ENCODE measurements at regions not wholly inside any gene's neighbourhood (a gene's known extent, or its start where the extent isn't known, plus 50 kb on each side); places are given as distances from the start of the nearest gene placed in this dataset.

DNA sequence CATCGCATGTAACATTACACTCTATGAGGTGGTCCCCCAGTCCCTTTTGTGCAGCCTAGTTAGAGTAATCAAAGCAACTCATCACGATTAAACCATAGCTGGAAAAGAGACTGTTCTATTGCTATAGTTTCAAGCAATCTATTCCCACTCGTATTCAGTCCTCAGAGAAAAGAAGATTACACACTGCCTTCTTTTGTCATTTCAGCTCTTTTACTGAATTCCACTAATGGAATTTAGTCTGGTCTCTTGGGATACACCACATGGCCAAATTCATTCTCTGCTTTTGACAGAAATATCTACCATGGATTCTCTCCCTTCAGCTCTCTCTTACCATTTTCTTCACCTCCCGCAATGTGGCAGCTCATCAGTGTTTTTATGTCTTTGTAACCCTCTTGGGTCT is 108.9 kb upstream of the HDAC9 start:
- POLR2A ChIA-PET, result interaction anchor here (0.6 kb wide), 1 partner anchor 1382 kb away, joined by 3 read pairs; no protein-coding TSS in a partner anchor
- DNase-seq (ENCODE audit: low read depth in 1 of 2, low spot score in 1 of 2) (no peak), ATAC-seq (no peak), FAIRE-seq (no peak)
- CTCF ChIA-PET, result no interaction called here
- Histone ChIP-seq H3K4me1 (no peaks in the 10 kb centered on the region), H3K9me3 (no peaks in the 10 kb centered on the region), H3K27ac (no peak overlapping the region), H3K4me3 (no peak overlapping the region), H3K4me2 (no peak overlapping the region)
- 68% methylated on average over 4 of the region's 4 CpGs for WGBS (ENCODE audit: missing lambda C conversion rate)
- TF ChIP-seq FOXS1 (CRISPR knock-in tag; IDR thresholded peaks at IDR 0.05), result no peak
- no peak for TF ChIP-seq FOSL2 (IDR thresholded peaks at IDR 0.05)
- no peak for TF ChIP-seq FOSL2 (CRISPR knock-in tag; IDR thresholded peaks at IDR 0.05)
- no peak for TF ChIP-seq CBX8 (IDR thresholded peaks at IDR 0.05)
- TF ChIP-seq MAZ (IDR thresholded peaks at IDR 0.05; ENCODE audit: borderline replicate concordance, low read depth, low read length), result no peak
- no peak for TF ChIP-seq MAFK (IDR thresholded peaks at IDR 0.05; ENCODE audit: partially characterized antibody)
- TF ChIP-seq NR3C1 (IDR thresholded peaks at IDR 0.05), result no peak
- no peak for TF ChIP-seq RCOR1 (IDR thresholded peaks at IDR 0.05; ENCODE audit: low read depth, low read length)

DNA sequence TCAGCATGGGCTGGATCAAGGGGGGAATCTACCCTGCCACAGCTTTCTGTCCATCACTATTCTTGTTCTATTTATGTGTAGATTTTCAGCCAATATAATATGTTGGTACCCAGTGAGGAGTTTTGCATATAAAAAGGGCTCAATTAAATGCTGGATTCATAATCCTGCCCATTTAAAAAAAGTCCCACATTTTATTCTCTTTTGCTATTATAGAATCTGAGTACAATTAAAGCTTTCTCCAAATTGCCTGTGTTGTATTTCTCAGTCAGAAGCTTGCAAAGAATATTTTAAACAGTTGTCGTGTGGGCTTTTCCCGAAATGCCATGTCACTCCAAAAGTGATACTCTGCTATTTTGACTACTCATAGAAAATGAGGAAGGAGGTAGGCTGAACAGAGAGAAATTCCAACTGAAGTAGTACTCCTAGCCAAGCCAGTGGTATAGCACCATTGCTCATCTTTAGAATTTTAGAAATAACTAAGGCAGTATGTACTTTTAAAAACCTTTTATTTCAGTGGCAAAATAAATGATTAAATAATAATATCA is 108.3 kb upstream of the HDAC9 start:
- Histone ChIP-seq H3K4me1 (no peaks in the 10 kb centered on the region), H3K9me3 (no peaks in the 10 kb centered on the region), H3K4me3 (no peak overlapping the region), H3K4me2 (no peak overlapping the region), H3K27ac (no peak overlapping the region)
- TF ChIP-seq, protein P1, sequence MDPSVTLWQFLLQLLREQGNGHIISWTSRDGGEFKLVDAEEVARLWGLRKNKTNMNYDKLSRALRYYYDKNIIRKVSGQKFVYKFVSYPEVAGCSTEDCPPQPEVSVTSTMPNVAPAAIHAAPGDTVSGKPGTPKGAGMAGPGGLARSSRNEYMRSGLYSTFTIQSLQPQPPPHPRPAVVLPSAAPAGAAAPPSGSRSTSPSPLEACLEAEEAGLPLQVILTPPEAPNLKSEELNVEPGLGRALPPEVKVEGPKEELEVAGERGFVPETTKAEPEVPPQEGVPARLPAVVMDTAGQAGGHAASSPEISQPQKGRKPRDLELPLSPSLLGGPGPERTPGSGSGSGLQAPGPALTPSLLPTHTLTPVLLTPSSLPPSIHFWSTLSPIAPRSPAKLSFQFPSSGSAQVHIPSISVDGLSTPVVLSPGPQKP (IDR thresholded peaks at IDR 0.05; ENCODE audit: low read depth, low read length), result no peak
- TF ChIP-seq EHF (CRISPR knock-in tag; IDR thresholded peaks at IDR 0.05) (no peak), ZNF302 (CRISPR knock-in tag; IDR thresholded peaks at IDR 0.05) (no peak), ZSCAN20 (CRISPR knock-in tag; IDR thresholded peaks at IDR 0.05) (no peak), FOXS1 (CRISPR knock-in tag; IDR thresholded peaks at IDR 0.05) (no peak), HOXB5 (CRISPR knock-in tag; IDR thresholded peaks at IDR 0.05) (no peak), ESRRA (IDR thresholded peaks at IDR 0.05; ENCODE audit: borderline replicate concordance, low read length) (no peak), POLR2AphosphoS2 (conservative IDR thresholded peaks at IDR 0.05; ENCODE audit: low read length) (no peak), RAD21 (conservative IDR thresholded peaks at IDR 0.05 in 1 of 2, IDR thresholded peaks at IDR 0.05 in 1 of 2) (no peak), NPAS2 (CRISPR knock-in tag; IDR thresholded peaks at IDR 0.05; ENCODE audit: borderline replicate concordance) (no peak), NR3C1 (IDR thresholded peaks at IDR 0.05) (no peak), POLR2A (IDR thresholded peaks at IDR 0.05; ENCODE audit: low read length) (no peak)
- FAIRE-seq (no peak), DNase-seq (ENCODE audit: low read depth in 1 of 2, low spot score in 1 of 2) (no peak), ATAC-seq (no peak)
- CTCF ChIA-PET, result no interaction called here
- POLR2A ChIA-PET, result no interaction called here
- 78% methylated on average over 2 of the region's 2 CpGs for WGBS (ENCODE audit: missing lambda C conversion rate)

DNA sequence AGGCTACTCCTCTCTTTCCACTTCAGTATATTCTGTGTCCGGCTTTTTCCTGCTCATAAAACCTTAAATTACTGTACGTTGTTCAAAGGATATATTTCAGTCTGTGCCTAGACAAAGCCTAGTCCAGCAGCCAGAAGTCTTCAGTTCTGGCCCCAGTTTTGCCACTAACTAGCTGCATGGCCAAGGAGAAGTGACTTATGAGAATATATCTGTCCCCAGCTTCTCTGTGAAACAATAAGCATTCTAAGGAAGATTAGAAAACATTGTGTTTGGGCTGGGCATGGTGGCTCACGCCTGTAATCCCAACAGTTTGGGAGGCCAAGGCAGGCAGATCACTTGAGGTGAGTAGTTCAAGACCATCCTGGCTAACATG is 105.0 kb upstream of the HDAC9 start:
- Histone ChIP-seq H3K4me3 (no peak overlapping the region), H3K9me3 (no peaks in the 10 kb centered on the region), H3K27ac (no peak overlapping the region), H3K4me2 (no peak overlapping the region), H3K4me1 (no peaks in the 10 kb centered on the region)
- 53% methylated on average over 3 of the region's 3 CpGs for WGBS (ENCODE audit: missing lambda C conversion rate)
- DNase-seq (ENCODE audit: low read depth in 1 of 2, low spot score in 1 of 2) (no peak), FAIRE-seq (no peak), ATAC-seq (no peak)
- ChIA-PET CTCF (no interaction called here), POLR2A (no interaction called here)
- TF ChIP-seq RAD21 (conservative IDR thresholded peaks at IDR 0.05 in 1 of 2, IDR thresholded peaks at IDR 0.05 in 1 of 2) (no peak), RNF2 (IDR thresholded peaks at IDR 0.05; ENCODE audit: borderline replicate concordance, low read depth) (no peak), RCOR1 (IDR thresholded peaks at IDR 0.05; ENCODE audit: low read depth, low read length) (no peak), NR3C1 (IDR thresholded peaks at IDR 0.05) (no peak)

GRCh38 chr7:18393465-18394118 is 102.0 kb upstream of the HDAC9 start:
- ATAC-seq (no peak), DNase-seq (ENCODE audit: low read depth in 1 of 2, low spot score in 1 of 2) (no peak), FAIRE-seq (no peak)
- WGBS (ENCODE audit: missing lambda C conversion rate), result 59% methylated on average over 4 of the region's 4 CpGs
- H3K4me3 ChIP-seq, result no peak overlapping the region
- POLR2A ChIA-PET, result no interaction called here
- no peaks in the 10 kb centered on the region for H3K9me3 ChIP-seq
- no peak overlapping the region for H3K27ac ChIP-seq
- no peaks in the 10 kb centered on the region for H3K4me1 ChIP-seq
- H3K4me2 ChIP-seq, result no peak overlapping the region
- CTCF ChIA-PET, result no interaction called here
- TF ChIP-seq FOXS1 (CRISPR knock-in tag; IDR thresholded peaks at IDR 0.05), result no peak
- no peak for TF ChIP-seq CBX8 (IDR thresholded peaks at IDR 0.05)
- TF ChIP-seq GATA3 (IDR thresholded peaks at IDR 0.05; ENCODE audit: borderline replicate concordance), result no peak
- TF ChIP-seq, protein P2, sequence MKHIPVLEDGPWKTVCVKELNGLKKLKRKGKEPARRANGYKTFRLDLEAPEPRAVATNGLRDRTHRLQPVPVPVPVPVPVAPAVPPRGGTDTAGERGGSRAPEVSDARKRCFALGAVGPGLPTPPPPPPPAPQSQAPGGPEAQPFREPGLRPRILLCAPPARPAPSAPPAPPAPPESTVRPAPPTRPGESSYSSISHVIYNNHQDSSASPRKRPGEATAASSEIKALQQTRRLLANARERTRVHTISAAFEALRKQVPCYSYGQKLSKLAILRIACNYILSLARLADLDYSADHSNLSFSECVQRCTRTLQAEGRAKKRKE (CRISPR knock-in tag; IDR thresholded peaks at IDR 0.05; ENCODE audit: low read depth), result no peak
- no peak for TF ChIP-seq RAD21 (conservative IDR thresholded peaks at IDR 0.05 in 1 of 2, IDR thresholded peaks at IDR 0.05 in 1 of 2)
- no peak for TF ChIP-seq RNF2 (IDR thresholded peaks at IDR 0.05; ENCODE audit: borderline replicate concordance, low read depth)
- no peak for TF ChIP-seq HOXB5 (CRISPR knock-in tag; IDR thresholded peaks at IDR 0.05)
- no peak for TF ChIP-seq BHLHE40 (IDR thresholded peaks at IDR 0.05; ENCODE audit: low read depth, low read length)
- TF ChIP-seq, protein P3, sequence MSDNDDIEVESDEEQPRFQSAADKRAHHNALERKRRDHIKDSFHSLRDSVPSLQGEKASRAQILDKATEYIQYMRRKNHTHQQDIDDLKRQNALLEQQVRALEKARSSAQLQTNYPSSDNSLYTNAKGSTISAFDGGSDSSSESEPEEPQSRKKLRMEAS (IDR thresholded peaks at IDR 0.05), result no peak
- TF ChIP-seq, protein P1 (IDR thresholded peaks at IDR 0.05; ENCODE audit: low read depth, low read length), result no peak
- no peak for TF ChIP-seq EHMT2 (IDR thresholded peaks at IDR 0.05; ENCODE audit: low read depth)
- TF ChIP-seq, protein P4, sequence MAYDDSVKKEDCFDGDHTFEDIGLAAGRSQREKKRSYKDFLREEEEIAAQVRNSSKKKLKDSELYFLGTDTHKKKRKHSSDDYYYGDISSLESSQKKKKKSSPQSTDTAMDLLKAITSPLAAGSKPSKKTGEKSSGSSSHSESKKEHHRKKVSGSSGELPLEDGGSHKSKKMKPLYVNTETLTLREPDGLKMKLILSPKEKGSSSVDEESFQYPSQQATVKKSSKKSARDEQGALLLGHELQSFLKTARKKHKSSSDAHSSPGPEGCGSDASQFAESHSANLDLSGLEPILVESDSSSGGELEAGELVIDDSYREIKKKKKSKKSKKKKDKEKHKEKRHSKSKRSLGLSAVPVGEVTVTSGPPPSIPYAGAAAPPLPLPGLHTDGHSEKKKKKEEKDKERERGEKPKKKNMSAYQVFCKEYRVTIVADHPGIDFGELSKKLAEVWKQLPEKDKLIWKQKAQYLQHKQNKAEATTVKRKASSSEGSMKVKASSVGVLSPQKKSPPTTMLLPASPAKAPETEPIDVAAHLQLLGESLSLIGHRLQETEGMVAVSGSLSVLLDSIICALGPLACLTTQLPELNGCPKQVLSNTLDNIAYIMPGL (CRISPR knock-in tag; IDR thresholded peaks at IDR 0.05; ENCODE audit: borderline replicate concordance), result no peak
